Stimulated activated CD8-positive, alpha-beta memory T cell treated with anti-CD3 and anti-CD28 coated beads, Interleukin-4, amount 100 ng/mL, for 1 hour (primary cell): ENCODE measurements at regions not wholly inside any gene's neighbourhood (a gene's known extent, or its start where the extent isn't known, plus 50 kb on each side); places are given as distances from the start of the nearest gene placed in this dataset.
A peak's percentile ranks its signal among the peaks of the same experiment; 100 is the strongest.
"Not testable (repeated sequence)": the region's sequence is repeated elsewhere in the genome, so short reads cannot be mapped to it uniquely, and the experiment has no call there.

Experiments used
- DNase-seq, 2 donors: peaks; one replicate each; pipeline ENCODE4 v3.0.0-alpha.2; 2020; ENCODE audit warnings: low read depth in 2 of 2, low spot score in 1 of 2

- no peak for DNase-seq
These were observed 82.2 kb upstream of the SEC11C start for GRCh38 chr18:59057493-59057795.

GRCh38 chr18:59057969-59058368 lies 81.7 kb upstream of the SEC11C start:
- DNase-seq, result no peak

GRCh38 chr18:59059140-59059539 lies 80.5 kb upstream of the SEC11C start:
- no peak for DNase-seq

- no peak for DNase-seq
These were observed 79.1 kb upstream of the SEC11C start for GRCh38 chr18:59060551-59060950.

- no peak for DNase-seq
These were observed 77.6 kb upstream of the SEC11C start for GRCh38 chr18:59061914-59062642.

- DNase-seq, result no peak
These were observed 77.1 kb upstream of the SEC11C start for GRCh38 chr18:59062643-59063006.

GRCh38 chr18:59063300-59063906 lies 76.3 kb upstream of the SEC11C start:
- no peak for DNase-seq

GRCh38 chr18:59063912-59064311 lies 75.8 kb upstream of the SEC11C start:
- no peak for DNase-seq

- DNase-seq, result no peak
These were observed 74.0 kb upstream of the SEC11C start for GRCh38 chr18:59065684-59066083.

- no peak for DNase-seq
These were observed 71.8 kb upstream of the SEC11C start for GRCh38 chr18:59067873-59068272.

GRCh38 chr18:59068276-59069071 lies 71.2 kb upstream of the SEC11C start:
- no peak for DNase-seq

- peak; percentile 46 to 65 for DNase-seq
These were observed 69.3 kb upstream of the SEC11C start for GRCh38 chr18:59070181-59070912.

- DNase-seq, result no peak
These were observed 66.8 kb upstream of the SEC11C start for GRCh38 chr18:59072727-59073421.

- DNase-seq, result no peak
These were observed 63.8 kb upstream of the SEC11C start for GRCh38 chr18:59075923-59076322.

GRCh38 chr18:59079264-59079663 lies 60.4 kb upstream of the SEC11C start:
- no peak for DNase-seq

GRCh38 chr18:59079687-59080501 lies 59.8 kb upstream of the SEC11C start:
- DNase-seq, result not testable (repeated sequence)

GRCh38 chr18:59083136-59083818 lies 56.4 kb upstream of the SEC11C start:
- no peak for DNase-seq

- no peak for DNase-seq
These were observed 54.4 kb upstream of the SEC11C start for GRCh38 chr18:59085126-59085794.

GRCh38 chr18:59085797-59086196 lies 53.9 kb upstream of the SEC11C start:
- DNase-seq, result no peak
